SK-N-SH treated with all-trans-retinoic acid at 6 μM for 48 hours (cell line): ENCODE measurements at regions not wholly inside any gene's neighbourhood (a gene's known extent, or its start where the extent isn't known, plus 50 kb on each side); places are given as distances from the start of the nearest gene placed in this dataset.

Experiments
- ARNTL ChIP-seq: fragments of 450-650 bp; formaldehyde crosslinking; IDR thresholded peaks from 2 replicates; pipeline ENCODE4 v1.5.0; 2020; ENCODE audit warnings: low read depth, mild to moderate bottlenecking, moderate library complexity, borderline replicate concordance
- BACH2 ChIP-seq: fragments of 250-450 bp; sonication (Bioruptor Pico); IDR thresholded peaks from 2 replicates; pipeline ENCODE4 v1.9.0; 2021; ENCODE audit warnings: mild to moderate bottlenecking, borderline replicate concordance
- CSDC2 ChIP-seq: fragments of 250-450 bp; sonication (Bioruptor Pico); IDR thresholded peaks from 2 replicates; pipeline ENCODE4 v1.5.0; 2020; ENCODE audit warnings: mild to moderate bottlenecking, moderate library complexity
- GLIS3 ChIP-seq: fragments of 250-450 bp; sonication (Bioruptor Pico); IDR thresholded peaks from 2 replicates; pipeline ENCODE4 v1.5.0; 2020; ENCODE audit warnings: mild to moderate bottlenecking, moderate library complexity
- OSR1 ChIP-seq: fragments of 250-450 bp; sonication (Bioruptor Pico); IDR thresholded peaks from 2 replicates; pipeline ENCODE4 v1.8.0; 2022; ENCODE audit warnings: moderate library complexity, mild to moderate bottlenecking, inconsistent platforms
- SNAI2 ChIP-seq: fragments of 250-450 bp; sonication (Bioruptor Pico); IDR thresholded peaks from 2 replicates; pipeline ENCODE4 v1.5.0; 2020; ENCODE audit warnings: mild to moderate bottlenecking, moderate library complexity
- TCF4 ChIP-seq: fragments of 250-450 bp; sonication (Bioruptor Pico); IDR thresholded peaks from 2 replicates; pipeline ENCODE4 v1.8.0; 2021; ENCODE audit warnings: mild to moderate bottlenecking, moderate library complexity, borderline replicate concordance
- ZFP3 ChIP-seq: fragments of 250-450 bp; sonication (Bioruptor Pico); IDR thresholded peaks from 2 replicates; pipeline ENCODE4 v1.5.0; 2020; ENCODE audit warnings: mild to moderate bottlenecking, moderate library complexity
- ZFP30 ChIP-seq: fragments of 450-650 bp; formaldehyde crosslinking; IDR thresholded peaks from 2 replicates; pipeline ENCODE4 v1.5.0; 2022; ENCODE audit warnings: mild to moderate bottlenecking, moderate library complexity
- ZNF8 ChIP-seq: fragments of 450-650 bp; formaldehyde crosslinking; IDR thresholded peaks from 2 replicates; pipeline ENCODE4 v1.5.0; 2020; ENCODE audit warnings: mild to moderate bottlenecking, moderate library complexity
- TF ChIP-seq, protein P1 (sequence below): fragments of 250-450 bp; sonication (Bioruptor Pico); IDR thresholded peaks from 2 replicates; pipeline ENCODE4 v1.8.0; 2020; ENCODE audit warnings: mild to moderate bottlenecking, moderate library complexity, borderline replicate concordance
- TF ChIP-seq, protein P2 (sequence below): fragments of 250-450 bp; sonication (Bioruptor Pico); IDR thresholded peaks from 2 replicates; pipeline ENCODE4 v1.5.1; 2020; ENCODE audit warnings: low read depth, mild to moderate bottlenecking, moderate library complexity
- TF ChIP-seq, protein P3 (sequence below): fragments of 250-450 bp; sonication (Bioruptor Pico); IDR thresholded peaks from 2 replicates; pipeline ENCODE4 v1.5.0; 2020; ENCODE audit warnings: mild to moderate bottlenecking, moderate library complexity
- TF ChIP-seq, protein P4 (sequence below): fragments of 250-450 bp; sonication (Bioruptor Pico); IDR thresholded peaks from 2 replicates; pipeline ENCODE4 v1.8.0; 2021; ENCODE audit warnings: low read depth, mild to moderate bottlenecking, moderate library complexity, borderline replicate concordance

DNA sequence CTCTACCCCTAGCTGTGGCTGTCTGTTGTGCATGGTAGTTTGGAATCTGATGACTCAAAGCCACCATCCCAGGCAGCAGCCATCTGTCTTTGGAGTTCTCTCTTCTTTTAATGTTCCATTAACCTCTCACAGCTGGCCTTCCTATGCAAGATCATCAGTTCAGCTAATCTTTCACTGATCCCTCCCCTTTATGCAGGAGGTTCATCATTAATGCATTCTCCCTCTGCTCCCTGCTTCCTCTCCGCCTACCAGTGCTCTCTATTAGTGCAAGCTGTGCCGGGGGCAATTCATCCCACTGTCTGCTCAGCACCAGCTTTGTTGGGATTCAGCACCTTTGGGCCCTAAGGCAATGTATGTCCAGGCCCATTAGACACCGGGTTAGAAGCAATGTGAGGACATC, 413.0 kb upstream of the LRRC4C start:
- TF ChIP-seq, protein P1, sequence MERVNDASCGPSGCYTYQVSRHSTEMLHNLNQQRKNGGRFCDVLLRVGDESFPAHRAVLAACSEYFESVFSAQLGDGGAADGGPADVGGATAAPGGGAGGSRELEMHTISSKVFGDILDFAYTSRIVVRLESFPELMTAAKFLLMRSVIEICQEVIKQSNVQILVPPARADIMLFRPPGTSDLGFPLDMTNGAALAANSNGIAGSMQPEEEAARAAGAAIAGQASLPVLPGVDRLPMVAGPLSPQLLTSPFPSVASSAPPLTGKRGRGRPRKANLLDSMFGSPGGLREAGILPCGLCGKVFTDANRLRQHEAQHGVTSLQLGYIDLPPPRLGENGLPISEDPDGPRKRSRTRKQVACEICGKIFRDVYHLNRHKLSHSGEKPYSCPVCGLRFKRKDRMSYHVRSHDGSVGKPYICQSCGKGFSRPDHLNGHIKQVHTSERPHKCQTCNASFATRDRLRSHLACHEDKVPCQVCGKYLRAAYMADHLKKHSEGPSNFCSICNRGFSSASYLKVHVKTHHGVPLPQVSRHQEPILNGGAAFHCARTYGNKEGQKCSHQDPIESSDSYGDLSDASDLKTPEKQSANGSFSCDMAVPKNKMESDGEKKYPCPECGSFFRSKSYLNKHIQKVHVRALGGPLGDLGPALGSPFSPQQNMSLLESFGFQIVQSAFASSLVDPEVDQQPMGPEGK (CRISPR knock-in tag) = no peak
- TF ChIP-seq OSR1 (no peak), ZNF8 (no peak), ARNTL (CRISPR knock-in tag) (no peak), ZFP3 (CRISPR knock-in tag) (no peak), ZFP30 (CRISPR knock-in tag) (no peak), GLIS3 (CRISPR knock-in tag) (no peak), CSDC2 (no peak), BACH2 (CRISPR knock-in tag) (no peak), SNAI2 (no peak), TCF4 (CRISPR knock-in tag) (no peak)
- TF ChIP-seq, protein P2, sequence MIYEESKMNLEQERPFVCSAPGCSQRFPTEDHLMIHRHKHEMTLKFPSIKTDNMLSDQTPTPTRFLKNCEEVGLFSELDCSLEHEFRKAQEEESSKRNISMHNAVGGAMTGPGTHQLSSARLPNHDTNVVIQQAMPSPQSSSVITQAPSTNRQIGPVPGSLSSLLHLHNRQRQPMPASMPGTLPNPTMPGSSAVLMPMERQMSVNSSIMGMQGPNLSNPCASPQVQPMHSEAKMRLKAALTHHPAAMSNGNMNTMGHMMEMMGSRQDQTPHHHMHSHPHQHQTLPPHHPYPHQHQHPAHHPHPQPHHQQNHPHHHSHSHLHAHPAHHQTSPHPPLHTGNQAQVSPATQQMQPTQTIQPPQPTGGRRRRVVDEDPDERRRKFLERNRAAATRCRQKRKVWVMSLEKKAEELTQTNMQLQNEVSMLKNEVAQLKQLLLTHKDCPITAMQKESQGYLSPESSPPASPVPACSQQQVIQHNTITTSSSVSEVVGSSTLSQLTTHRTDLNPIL (CRISPR knock-in tag) = no peak
- TF ChIP-seq, protein P3, sequence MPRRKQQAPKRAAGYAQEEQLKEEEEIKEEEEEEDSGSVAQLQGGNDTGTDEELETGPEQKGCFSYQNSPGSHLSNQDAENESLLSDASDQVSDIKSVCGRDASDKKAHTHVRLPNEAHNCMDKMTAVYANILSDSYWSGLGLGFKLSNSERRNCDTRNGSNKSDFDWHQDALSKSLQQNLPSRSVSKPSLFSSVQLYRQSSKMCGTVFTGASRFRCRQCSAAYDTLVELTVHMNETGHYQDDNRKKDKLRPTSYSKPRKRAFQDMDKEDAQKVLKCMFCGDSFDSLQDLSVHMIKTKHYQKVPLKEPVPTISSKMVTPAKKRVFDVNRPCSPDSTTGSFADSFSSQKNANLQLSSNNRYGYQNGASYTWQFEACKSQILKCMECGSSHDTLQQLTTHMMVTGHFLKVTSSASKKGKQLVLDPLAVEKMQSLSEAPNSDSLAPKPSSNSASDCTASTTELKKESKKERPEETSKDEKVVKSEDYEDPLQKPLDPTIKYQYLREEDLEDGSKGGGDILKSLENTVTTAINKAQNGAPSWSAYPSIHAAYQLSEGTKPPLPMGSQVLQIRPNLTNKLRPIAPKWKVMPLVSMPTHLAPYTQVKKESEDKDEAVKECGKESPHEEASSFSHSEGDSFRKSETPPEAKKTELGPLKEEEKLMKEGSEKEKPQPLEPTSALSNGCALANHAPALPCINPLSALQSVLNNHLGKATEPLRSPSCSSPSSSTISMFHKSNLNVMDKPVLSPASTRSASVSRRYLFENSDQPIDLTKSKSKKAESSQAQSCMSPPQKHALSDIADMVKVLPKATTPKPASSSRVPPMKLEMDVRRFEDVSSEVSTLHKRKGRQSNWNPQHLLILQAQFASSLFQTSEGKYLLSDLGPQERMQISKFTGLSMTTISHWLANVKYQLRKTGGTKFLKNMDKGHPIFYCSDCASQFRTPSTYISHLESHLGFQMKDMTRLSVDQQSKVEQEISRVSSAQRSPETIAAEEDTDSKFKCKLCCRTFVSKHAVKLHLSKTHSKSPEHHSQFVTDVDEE (CRISPR knock-in tag) = no peak
- TF ChIP-seq, protein P4, sequence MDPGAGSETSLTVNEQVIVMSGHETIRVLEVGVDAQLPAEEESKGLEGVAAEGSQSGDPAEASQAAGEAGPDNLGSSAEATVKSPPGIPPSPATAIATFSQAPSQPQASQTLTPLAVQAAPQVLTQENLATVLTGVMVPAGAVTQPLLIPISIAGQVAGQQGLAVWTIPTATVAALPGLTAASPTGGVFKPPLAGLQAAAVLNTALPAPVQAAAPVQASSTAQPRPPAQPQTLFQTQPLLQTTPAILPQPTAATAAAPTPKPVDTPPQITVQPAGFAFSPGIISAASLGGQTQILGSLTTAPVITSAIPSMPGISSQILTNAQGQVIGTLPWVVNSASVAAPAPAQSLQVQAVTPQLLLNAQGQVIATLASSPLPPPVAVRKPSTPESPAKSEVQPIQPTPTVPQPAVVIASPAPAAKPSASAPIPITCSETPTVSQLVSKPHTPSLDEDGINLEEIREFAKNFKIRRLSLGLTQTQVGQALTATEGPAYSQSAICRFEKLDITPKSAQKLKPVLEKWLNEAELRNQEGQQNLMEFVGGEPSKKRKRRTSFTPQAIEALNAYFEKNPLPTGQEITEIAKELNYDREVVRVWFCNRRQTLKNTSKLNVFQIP (CRISPR knock-in tag) = no peak
